GM23338 (cell line): ENCODE measurements at regions not wholly inside any gene's neighbourhood (a gene's known extent, or its start where the extent isn't known, plus 50 kb on each side); places are given as distances from the start of the nearest gene placed in this dataset.

Experiments
- ATAC-seq: fragments of 200-7000 bp; cut with Tn5 transposase; 3 replicates; pipeline ENCODE4 v1.9.1; 2020
- DNase-seq: peaks from one replicate; pipeline ENCODE4 v3.0.0-alpha.2; 2015; ENCODE audit warnings: low spot score
- H2AFZ ChIP-seq: fragments of 200-600 bp; sonication (generic); 2 replicates; pipeline ENCODE4 v1.8.0; 2016; ENCODE audit warnings: antibody characterized with exemption, mild to moderate bottlenecking, moderate library complexity
- H3F3A ChIP-seq: fragments of 200-600 bp; sonication (generic); replicated peaks from 2 replicates; pipeline ENCODE4 v1.8.0; 2017; ENCODE audit warnings: antibody characterized with exemption, mixed run types, low read depth
- H3K27ac ChIP-seq: fragments of 200-600 bp; sonication (generic); 2 replicates; pipeline ENCODE4 v1.6.1; 2016; ENCODE audit warnings: low read depth
- H3K27me3 ChIP-seq: fragments of 200-600 bp; sonication (generic); 2 replicates; pipeline ENCODE4 v1.8.0; 2016; ENCODE audit warnings: mild to moderate bottlenecking, mixed run types, moderate library complexity; ENCODE audit not compliant: insufficient read depth
- H3K36me3 ChIP-seq: fragments of 200-600 bp; sonication (generic); 2 replicates; pipeline ENCODE4 v1.8.0; 2016; ENCODE audit warnings: mild to moderate bottlenecking; ENCODE audit not compliant: insufficient read depth
- H3K4me1 ChIP-seq: fragments of 200-600 bp; sonication (generic); 2 replicates; pipeline ENCODE4 v1.8.0; 2016; ENCODE audit warnings: mild to moderate bottlenecking, moderate library complexity; ENCODE audit not compliant: insufficient read depth
- H3K4me2 ChIP-seq: fragments of 200-600 bp; sonication (generic); 2 replicates; pipeline ENCODE4 v1.7.1; 2017; ENCODE audit warnings: mixed run types
- H3K4me3 ChIP-seq: fragments of 200-600 bp; sonication (generic); 2 replicates; pipeline ENCODE4 v1.6.1; 2016; ENCODE audit warnings: mixed run types
- H3K79me2 ChIP-seq: fragments of 200-600 bp; sonication (generic); replicated peaks from 2 replicates; pipeline ENCODE4 v1.8.0; 2017; ENCODE audit warnings: mild to moderate bottlenecking; ENCODE audit not compliant: insufficient read depth
- H3K9me2 ChIP-seq: fragments of 200-600 bp; sonication (generic); 2 replicates; pipeline ENCODE4 v1.8.0; 2017; ENCODE audit not compliant: insufficient read depth
- H4K20me1 ChIP-seq: fragments of 200-600 bp; sonication (generic); replicated peaks from 2 replicates; pipeline ENCODE4 v1.8.0; 2017; ENCODE audit warnings: mild to moderate bottlenecking; ENCODE audit not compliant: insufficient read depth
- H3K27ac Mint-ChIP-seq: 2 replicates; pipeline ENCODE4 v1.8.0; 2020; ENCODE audit warnings: inconsistent platforms, mild to moderate bottlenecking, moderate library complexity, mixed read lengths
- H3K27me3 Mint-ChIP-seq: 3 replicates; pipeline ENCODE4 v1.8.0; 2022; ENCODE audit warnings: low read depth, mild to moderate bottlenecking, moderate library complexity, mixed read lengths, inconsistent platforms; ENCODE audit not compliant: insufficient read depth, poor library complexity
- H3K36me3 Mint-ChIP-seq: 3 replicates; pipeline ENCODE4 v1.8.0; 2021; ENCODE audit warnings: low read depth, mild to moderate bottlenecking, inconsistent platforms, moderate library complexity, mixed read lengths
- H3K4me1 Mint-ChIP-seq: 3 replicates; pipeline ENCODE4 v1.8.0; 2020; ENCODE audit warnings: mild to moderate bottlenecking, inconsistent platforms, mixed read lengths
- H3K4me3 Mint-ChIP-seq: 3 replicates; pipeline ENCODE4 v1.8.0; 2021; ENCODE audit warnings: moderate library complexity, mild to moderate bottlenecking, inconsistent platforms, mixed read lengths
- H3K9me3 Mint-ChIP-seq: 3 replicates; pipeline ENCODE4 v1.8.0; 2020; ENCODE audit warnings: moderate library complexity, mild to moderate bottlenecking, inconsistent platforms, mixed read lengths
- CREB1 ChIP-seq: fragments of 250-450 bp; sonication (Bioruptor Pico); IDR thresholded peaks from 2 replicates; pipeline ENCODE4 v1.5.0; 2020; ENCODE audit warnings: low read depth, mild to moderate bottlenecking, moderate library complexity
- CTCF ChIP-seq, 2 experiments: fragments of 200-600 bp in 1 of 2; sonication (generic) in 1 of 2; conservative IDR thresholded peaks; 2 replicates each; pipeline versions ENCODE4 v1.5.1 to v1.6.1; 2016 to 2017; ENCODE audit warnings: antibody characterized with exemption in 2 of 2, low read depth in 2 of 2, mild to moderate bottlenecking in 2 of 2, moderate library complexity in 1 of 2
- ETS1 ChIP-seq: IDR thresholded peaks from 2 replicates; pipeline ENCODE4 v1.6.1; 2016; ENCODE audit warnings: antibody characterized with exemption
- EZH2phosphoT487 ChIP-seq: fragments of 200-600 bp; sonication (generic); IDR thresholded peaks from one replicate; pipeline ENCODE4 v1.8.1; 2018; ENCODE audit warnings: antibody characterized with exemption; ENCODE audit not compliant: unreplicated experiment
- JUNB ChIP-seq: IDR thresholded peaks from one replicate; pipeline ENCODE4 v1.6.1; 2016; ENCODE audit warnings: antibody characterized with exemption; ENCODE audit not compliant: unreplicated experiment
- NANOG ChIP-seq: IDR thresholded peaks from 2 replicates; pipeline ENCODE4 v1.6.1; 2016; ENCODE audit warnings: antibody characterized with exemption, borderline replicate concordance
- POLR2AphosphoS5 ChIP-seq: IDR thresholded peaks from 2 replicates; pipeline ENCODE4 v1.6.1; 2016; ENCODE audit warnings: antibody characterized with exemption, low read depth
- REST ChIP-seq: IDR thresholded peaks from one replicate; pipeline ENCODE4 v1.6.1; 2018; ENCODE audit warnings: antibody characterized with exemption; ENCODE audit not compliant: unreplicated experiment
- ZNF462 ChIP-seq: fragments of 250-450 bp; sonication (Bioruptor Pico); IDR thresholded peaks from 2 replicates; pipeline ENCODE4 v1.5.0; 2020; ENCODE audit warnings: mild to moderate bottlenecking, moderate library complexity

GRCh38 chr2:181218401-181218821 lies 238.0 kb downstream of the UBE2E3 start (continued):
- no peak for TF ChIP-seq POLR2AphosphoS5
- no peak for TF ChIP-seq CREB1
- no peak for TF ChIP-seq REST

GRCh38 chr2:181223234-181223633 lies 234.0 kb upstream of the ITGA4 start:
- no peaks in the 10 kb centered on the region for H3K36me3 Mint-ChIP-seq
- H3K79me2 ChIP-seq: no peaks in the 10 kb centered on the region
- H3K4me3 ChIP-seq: no peak overlapping the region
- no peaks in the 10 kb centered on the region for H3K9me2 ChIP-seq
- H3F3A ChIP-seq: no peaks in the 10 kb centered on the region
- no peak overlapping the region for H3K27ac Mint-ChIP-seq
- no peaks in the 10 kb centered on the region for H3K9me3 Mint-ChIP-seq
- no peaks in the 10 kb centered on the region for H3K36me3 ChIP-seq
- H3K4me1 ChIP-seq: no peaks in the 10 kb centered on the region
- no peaks in the 10 kb centered on the region for H4K20me1 ChIP-seq
- H3K4me1 Mint-ChIP-seq: no peaks in the 10 kb centered on the region
- no peak overlapping the region for H3K27ac ChIP-seq
- H3K4me3 Mint-ChIP-seq: no peak overlapping the region
- ATAC-seq (no peak), DNase-seq (no peak)
- no peak overlapping the region for H3K4me2 ChIP-seq
- H3K27me3 Mint-ChIP-seq: no peaks in the 10 kb centered on the region
- peak overlapping the region; percentile 6; the same call in 1 of the 2 replicates for H2AFZ ChIP-seq
- H3K27me3 ChIP-seq: no peaks in the 10 kb centered on the region
- TF ChIP-seq EZH2phosphoT487: no peak
- TF ChIP-seq ZNF462: no peak
- TF ChIP-seq JUNB: no peak
- TF ChIP-seq CREB1: no peak
- no peak for TF ChIP-seq NANOG
- no peak for TF ChIP-seq ETS1
- TF ChIP-seq REST: no peak
- TF ChIP-seq POLR2AphosphoS5: no peak
- no peak for TF ChIP-seq CTCF (conservative IDR thresholded peaks at IDR 0.05; ENCODE audit: low read depth in 2 of 2)
